Epithelial cell of proximal tubule (primary cell): ENCODE measurements at regions not wholly inside any gene's neighbourhood (a gene's known extent, or its start where the extent isn't known, plus 50 kb on each side); places are given as distances from the start of the nearest gene placed in this dataset.

Source experiments
- DNase-seq: peaks from one replicate; pipeline ENCODE4 v3.0.0-alpha.2; 2011; ENCODE audit warnings: low read depth
- H3K4me3 ChIP-seq: 2 replicates; pipeline ENCODE4 v1.5.1; 2011; ENCODE audit warnings: low read depth, mild to moderate bottlenecking, low read length
- CTCF ChIP-seq: conservative IDR thresholded peaks from 2 replicates; pipeline ENCODE4 v1.5.1; 2012; ENCODE audit warnings: low read depth, mild to moderate bottlenecking, low read length

- no peak for TF ChIP-seq CTCF
- DNase-seq = no peak
- no peak overlapping the region for H3K4me3 ChIP-seq
Measured at GRCh38 chr5:3105581-3105980, 354.1 kb upstream of the IRX2 start.

- DNase-seq = no peak
- H3K4me3 ChIP-seq = no peak overlapping the region
- TF ChIP-seq CTCF = no peak
Measured at GRCh38 chr5:3105172-3105571, 353.7 kb upstream of the IRX2 start.

GRCh38 chr5:3104429-3105060, 353.1 kb upstream of the IRX2 start:
- DNase-seq = no peak
- TF ChIP-seq CTCF = no peak
- H3K4me3 ChIP-seq = no peak overlapping the region

GRCh38 chr5:3103262-3103811, 351.9 kb upstream of the IRX2 start:
- DNase-seq = no peak
- no peak overlapping the region for H3K4me3 ChIP-seq
- no peak for TF ChIP-seq CTCF

GRCh38 chr5:3102531-3102930, 351.1 kb upstream of the IRX2 start:
- H3K4me3 ChIP-seq = no peak overlapping the region
- no peak for DNase-seq
- no peak for TF ChIP-seq CTCF

GRCh38 chr5:3101561-3101960, 350.1 kb upstream of the IRX2 start:
- no peak overlapping the region for H3K4me3 ChIP-seq
- no peak for DNase-seq
- TF ChIP-seq CTCF = no peak

GRCh38 chr5:3100921-3101551, 349.6 kb upstream of the IRX2 start:
- H3K4me3 ChIP-seq = no peak overlapping the region
- DNase-seq = no peak
- no peak for TF ChIP-seq CTCF
